ENCODE measurements at regions not wholly inside any gene's neighbourhood (a gene's known extent, or its start where the extent isn't known, plus 50 kb on each side); places are given as distances from the start of the nearest gene placed in this dataset.

GRCh38 chr7:10790910-10791309 lies 182.8 kb upstream of the PHF14 start:
- no peak for DNase-seq
- Histone ChIP-seq H3K27ac (ENCODE audit: low read length) (no peak overlapping the region), H4K20me1 (ENCODE audit: insufficient read depth, low read length) (no peaks in the 10 kb centered on the region), H3K4me2 (ENCODE audit: insufficient read depth, low read length) (no peak overlapping the region), H3K27me3 (ENCODE audit: insufficient read depth, low read length, poor library complexity) (no peaks in the 10 kb centered on the region), H3K4me1 (ENCODE audit: insufficient read depth, low read length) (no peaks in the 10 kb centered on the region), H2AFZ (ENCODE audit: low read depth, low read length) (no peak overlapping the region), H3K79me2 (ENCODE audit: insufficient read depth, low read length) (no peaks in the 10 kb centered on the region), H3K4me3 (ENCODE audit: low read depth in 1 of 2, low read length in 2 of 2) (no peak overlapping the region), H3K36me3 (ENCODE audit: insufficient read depth, low read length) (no peaks in the 10 kb centered on the region), H3K9me3 (ENCODE audit: insufficient read depth, low read length, severe bottlenecking) (no peaks in the 10 kb centered on the region), H3K9ac (ENCODE audit: low read depth, low read length) (no peak overlapping the region)
- no peak for ATAC-seq (ENCODE audit: insufficient read depth, low read depth)
- no peak for TF ChIP-seq CTCF (IDR thresholded peaks at IDR 0.05; ENCODE audit: borderline replicate concordance, extremely low read depth, low read length, poor library complexity, severe bottlenecking)
- no peak for TF ChIP-seq EZH2 (IDR thresholded peaks at IDR 0.05; ENCODE audit: borderline replicate concordance, low read depth, low read length, severe bottlenecking)

- H3K9ac ChIP-seq (ENCODE audit: low read depth, low read length) = no peak overlapping the region
- H3K9me3 ChIP-seq (ENCODE audit: insufficient read depth, low read length, severe bottlenecking) = no peaks in the 10 kb centered on the region
- no peak overlapping the region for H2AFZ ChIP-seq (ENCODE audit: low read depth, low read length)
- no peaks in the 10 kb centered on the region for H3K27me3 ChIP-seq (ENCODE audit: insufficient read depth, low read length, poor library complexity)
- H3K36me3 ChIP-seq (ENCODE audit: insufficient read depth, low read length) = no peaks in the 10 kb centered on the region
- H3K4me1 ChIP-seq (ENCODE audit: insufficient read depth, low read length) = no peaks in the 10 kb centered on the region
- no peak overlapping the region for H3K4me3 ChIP-seq (ENCODE audit: low read depth in 1 of 2, low read length in 2 of 2)
- no peak overlapping the region for H3K4me2 ChIP-seq (ENCODE audit: insufficient read depth, low read length)
- no peak for ATAC-seq (ENCODE audit: insufficient read depth, low read depth)
- DNase-seq = no peak
- H3K27ac ChIP-seq (ENCODE audit: low read length) = no peak overlapping the region
- no peaks in the 10 kb centered on the region for H4K20me1 ChIP-seq (ENCODE audit: insufficient read depth, low read length)
- TF ChIP-seq EZH2 (IDR thresholded peaks at IDR 0.05; ENCODE audit: borderline replicate concordance, low read depth, low read length, severe bottlenecking) (no peak), CTCF (IDR thresholded peaks at IDR 0.05; ENCODE audit: borderline replicate concordance, extremely low read depth, low read length, poor library complexity, severe bottlenecking) (no peak)
- no peaks in the 10 kb centered on the region for H3K79me2 ChIP-seq (ENCODE audit: insufficient read depth, low read length)
Measured at GRCh38 chr7:10793995-10794775, 179.5 kb upstream of the PHF14 start.

GRCh38 chr7:10797157-10797556 lies 176.5 kb upstream of the PHF14 start:
- no peaks in the 10 kb centered on the region for H3K79me2 ChIP-seq (ENCODE audit: insufficient read depth, low read length)
- TF ChIP-seq CTCF (IDR thresholded peaks at IDR 0.05; ENCODE audit: borderline replicate concordance, extremely low read depth, low read length, poor library complexity, severe bottlenecking) = no peak
- no peak for TF ChIP-seq EZH2 (IDR thresholded peaks at IDR 0.05; ENCODE audit: borderline replicate concordance, low read depth, low read length, severe bottlenecking)

More at GRCh38 chr7:10797157-10797556, 176.5 kb upstream of the PHF14 start:
- ATAC-seq (ENCODE audit: insufficient read depth, low read depth) (no peak), DNase-seq (no peak)
- no peaks in the 10 kb centered on the region for H3K36me3 ChIP-seq (ENCODE audit: insufficient read depth, low read length)
- no peak overlapping the region for H3K4me2 ChIP-seq (ENCODE audit: insufficient read depth, low read length)
- H3K4me1 ChIP-seq (ENCODE audit: insufficient read depth, low read length) = no peaks in the 10 kb centered on the region
- H3K9ac ChIP-seq (ENCODE audit: low read depth, low read length) = no peak overlapping the region
- H3K4me3 ChIP-seq (ENCODE audit: low read depth in 1 of 2, low read length in 2 of 2) = no peak overlapping the region
- no peak overlapping the region for H3K27ac ChIP-seq (ENCODE audit: low read length)
- H3K27me3 ChIP-seq (ENCODE audit: insufficient read depth, low read length, poor library complexity) = no peaks in the 10 kb centered on the region
- H4K20me1 ChIP-seq (ENCODE audit: insufficient read depth, low read length) = no peaks in the 10 kb centered on the region
- H3K9me3 ChIP-seq (ENCODE audit: insufficient read depth, low read length, severe bottlenecking) = no peaks in the 10 kb centered on the region
- no peak overlapping the region for H2AFZ ChIP-seq (ENCODE audit: low read depth, low read length)
